HepG2 (cell line): ENCODE measurements at regions not wholly inside any gene's neighbourhood (a gene's known extent, or its start where the extent isn't known, plus 50 kb on each side); places are given as distances from the start of the nearest gene placed in this dataset.

Experiments
- ATAC-seq: fragments of 200-7000 bp; cut with Tn5 transposase; 3 replicates; pipeline ENCODE4 v1.9.1; 2020; ENCODE audit warnings: mild to moderate bottlenecking, moderate library complexity
- BruUV-seq: library from RNA; stranded (reverse); fragments of 400-500 nt; replicated peaks from 2 replicates; lab custom pipeline; 2021; lab: Mats Ljungman, UMichigan
- CTCF ChIA-PET: fragments of 300-600 bp; formaldehyde crosslinking; extraction: SDS; loops from one replicate; lab custom pipeline; 2021; ENCODE audit warnings: low total read pairs, inconsistent platforms, low intra/inter-chr PET ratio; lab: Yijun Ruan, JAX
- POLR2A ChIA-PET: fragments of 350-600 bp; sonication (Branson Sonifier 250); formaldehyde crosslinking; loops from one replicate; lab custom pipeline; 2020; ENCODE audit warnings: antibody characterized with exemption, inconsistent platforms; lab: Yijun Ruan, JAX
- DNase-seq: peaks from one replicate; pipeline ENCODE4 v3.0.0-alpha.2; 2015; ENCODE audit warnings: low spot score
- FAIRE-seq: peaks from 3 replicates; lab custom pipeline; 2011; peaks lifted over from hg19 to GRCh38; lab: Jason Lieb, UNC
- H2AFZ ChIP-seq: one replicate; pipeline ENCODE4 v1.6.1; 2011; ENCODE audit warnings: low read length, inconsistent platforms
- H3K27ac ChIP-seq: fragments of 300-600 bp; 3 replicates; pipeline ENCODE4 v1.8.0; 2011; ENCODE audit warnings: mixed run types, mild to moderate bottlenecking, mixed read lengths, low read length, inconsistent platforms; ENCODE audit not compliant: insufficient read depth; ENCODE audit errors: extremely low read length
- H3K27me3 ChIP-seq, 2 experiments: fragments of 200-600 bp in 1 of 2; 2 replicates in 1 of 2; 3 replicates in 1 of 2; pipeline versions ENCODE4 v1.6.0 to v1.8.0; 2011; ENCODE audit warnings: low read length in 2 of 2, mild to moderate bottlenecking in 2 of 2, moderate library complexity in 2 of 2, inconsistent platforms in 1 of 2; ENCODE audit not compliant: insufficient read depth in 2 of 2, control insufficient read depth in 1 of 2
- H3K36me3 ChIP-seq, 2 experiments: fragments of 200-600 bp in 1 of 2; replicated peaks in 1 of 2; 2 replicates in 1 of 2; 3 replicates in 1 of 2; pipeline versions ENCODE4 v1.5.1 to v1.8.0; 2011; ENCODE audit warnings: low read length in 2 of 2, inconsistent platforms in 1 of 2; ENCODE audit not compliant: insufficient read depth in 2 of 2, control insufficient read depth in 1 of 2
- H3K4me1 ChIP-seq: 2 replicates; pipeline ENCODE4 v1.5.1; 2012; ENCODE audit warnings: low read length, inconsistent platforms; ENCODE audit not compliant: insufficient read depth
- H3K4me2 ChIP-seq: 2 replicates; pipeline ENCODE4 v1.6.0; 2011; ENCODE audit warnings: low read depth, low read length, inconsistent platforms
- H3K4me3 ChIP-seq, 3 experiments: fragments of 200-600 bp in 1 of 3; sonication (generic), shearing (Covaris generic) in 1 of 3; replicated peaks in 1 of 3; 2 replicates each; pipeline ENCODE4 v1.5.1; 2011 to 2016; ENCODE audit warnings: low read length in 3 of 3, inconsistent platforms in 2 of 3, low read depth in 2 of 3, mild to moderate bottlenecking in 2 of 3, control low read depth in 1 of 3, mixed read lengths in 1 of 3; ENCODE audit not compliant: insufficient read depth in 1 of 3
- H3K79me2 ChIP-seq: one replicate; pipeline ENCODE4 v1.6.1; 2011; ENCODE audit warnings: low read length, inconsistent platforms; ENCODE audit not compliant: insufficient read depth
- H3K9ac ChIP-seq: 2 replicates; pipeline ENCODE4 v1.6.0; 2011; ENCODE audit warnings: mild to moderate bottlenecking, low read depth, low read length, inconsistent platforms; ENCODE audit not compliant: insufficient read depth
- H3K9me3 ChIP-seq: 2 replicates; pipeline ENCODE4 v1.5.1; 2012; ENCODE audit warnings: mild to moderate bottlenecking, low read length
- H4K20me1 ChIP-seq: 2 replicates; pipeline ENCODE4 v1.6.0; 2011; ENCODE audit warnings: inconsistent platforms, mild to moderate bottlenecking, low read length, moderate library complexity; ENCODE audit not compliant: insufficient read depth
- ATF7 ChIP-seq, 2 experiments: fragments of 450-650 bp in 1 of 2; sonication (generic) in 1 of 2; formaldehyde crosslinking in 1 of 2; IDR thresholded peaks; 2 replicates each; pipeline versions ENCODE4 v1.4.0 to v1.6.1; 2016 to 2020; ENCODE audit warnings: antibody characterized with exemption in 1 of 2, mild to moderate bottlenecking in 1 of 2, missing genetic modification reagents in 1 of 2
- FOXJ3 ChIP-seq: sonication (generic); formaldehyde crosslinking; IDR thresholded peaks from 2 replicates; pipeline ENCODE4 v1.4.0; 2020; ENCODE audit warnings: missing genetic modification reagents, mild to moderate bottlenecking, borderline replicate concordance
- IRX3 ChIP-seq: sonication (generic); formaldehyde crosslinking; IDR thresholded peaks from 2 replicates; pipeline ENCODE4 v1.8.1; 2023; ENCODE audit warnings: mild to moderate bottlenecking, low read depth, missing genetic modification reagents, borderline replicate concordance
- KLF13 ChIP-seq: sonication (generic); formaldehyde crosslinking; IDR thresholded peaks from 2 replicates; pipeline ENCODE4 v1.4.0; 2020; ENCODE audit warnings: mild to moderate bottlenecking, missing genetic modification reagents
- LCORL ChIP-seq, 2 experiments: fragments of 450-650 bp in 1 of 2; sonication (generic) in 1 of 2; formaldehyde crosslinking in 1 of 2; IDR thresholded peaks; 2 replicates each; pipeline versions ENCODE4 v1.5.0 to v1.6.1; 2017 to 2020; ENCODE audit warnings: antibody characterized with exemption in 1 of 2, missing genetic modification reagents in 1 of 2
- MXI1 ChIP-seq: IDR thresholded peaks from 3 replicates; pipeline ENCODE4 v1.6.1; 2012; ENCODE audit warnings: low read depth, low read length, inconsistent platforms, borderline replicate concordance
- POLR2AphosphoS2 ChIP-seq: IDR thresholded peaks from 2 replicates; pipeline ENCODE4 v1.6.1; 2011; ENCODE audit warnings: low read depth, low read length, improper control_type of control experiment
- ZNF230 ChIP-seq: sonication (generic); formaldehyde crosslinking; IDR thresholded peaks from 2 replicates; pipeline ENCODE4 v1.4.0; 2020; ENCODE audit warnings: mild to moderate bottlenecking, missing genetic modification reagents
- ZNF549 ChIP-seq: sonication (generic); formaldehyde crosslinking; IDR thresholded peaks from 2 replicates; pipeline ENCODE4 v1.5.0; 2020; ENCODE audit warnings: missing genetic modification reagents
- WGBS: methylation state at CpG from one replicate; pipeline ENCODE4 v1.1.6; 2017; ENCODE audit warnings: low lambda C conversion rate; 5-methylcytosine and 5-hydroxymethylcytosine counted together
- in situ Hi-C: cut with HindIII; loops from 2 replicates; pipeline ENCODE4 v1.10.0; 2017; ENCODE audit warnings: low pct_unique_long_range_greater_than_20kb; ENCODE audit not compliant: extremely low pct_ligation_motif_present
- intact Hi-C: fragments of 100-400 bp; cut with micrococcal nuclease; formaldehyde crosslinking; loops from one replicate; pipeline ENCODE4 v1.10.0; 2022; ENCODE audit not compliant: unreplicated experiment
- TF ChIP-seq, protein P1 (sequence below): sonication (generic); formaldehyde crosslinking; IDR thresholded peaks from 2 replicates; pipeline ENCODE4 v1.8.1; 2023; ENCODE audit warnings: mild to moderate bottlenecking, missing genetic modification reagents, borderline replicate concordance

DNA sequence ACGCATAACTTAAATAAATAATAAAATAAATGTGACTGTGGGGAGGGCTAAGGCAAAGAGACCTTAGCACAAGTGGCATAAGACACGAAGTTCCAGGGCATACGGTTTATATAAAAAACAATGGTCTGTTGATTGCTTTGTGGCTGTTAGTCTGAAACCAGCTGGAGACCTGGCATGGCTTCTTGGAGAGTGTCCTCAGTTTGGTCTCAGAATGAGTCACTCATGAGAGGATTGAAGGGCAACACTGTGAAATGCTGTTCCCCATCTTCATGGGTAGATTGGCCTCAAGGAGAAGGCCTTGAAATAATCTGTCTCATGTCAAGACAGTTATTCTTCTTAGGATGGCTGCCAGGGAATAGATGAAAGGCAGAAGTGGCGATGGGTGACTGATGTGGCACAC lies 62.2 kb downstream of the SOX2 start:
- Histone ChIP-seq H3K4me3 (no peak overlapping the region), H2AFZ (no peak overlapping the region), H4K20me1 (no peaks in the 10 kb centered on the region), H3K9me3 (no peaks in the 10 kb centered on the region), H3K4me2 (no peak overlapping the region), H3K79me2 (no peaks in the 10 kb centered on the region), H3K27me3 (no peaks in the 10 kb centered on the region), H3K27ac (no peak overlapping the region), H3K4me1 (no peaks in the 10 kb centered on the region), H3K9ac (no peak overlapping the region), H3K36me3 (no peaks in the 10 kb centered on the region)
- in situ Hi-C loops (no loop called here), intact Hi-C loops (no loop called here)
- FAIRE-seq, result no peak
- WGBS, result 10% methylated on average over 4 of the region's 4 CpGs
- no peak for DNase-seq
- no peak for ATAC-seq
- POLR2A ChIA-PET, result no interaction called here
- CTCF ChIA-PET, result no interaction called here
- no TSS peak for BruUV-seq
- no peak for TF ChIP-seq ZNF549 (CRISPR knock-in tag)
- TF ChIP-seq LCORL (IDR thresholded peaks at IDR 0.05), result no peak
- no peak for TF ChIP-seq LCORL (CRISPR knock-in tag; IDR thresholded peaks at IDR 0.05)
- TF ChIP-seq MXI1, result no peak
- no peak for TF ChIP-seq FOXJ3
- TF ChIP-seq IRX3 (CRISPR knock-in tag), result no peak
- no peak for TF ChIP-seq ZNF230 (CRISPR knock-in tag)
- no peak for TF ChIP-seq KLF13 (CRISPR knock-in tag)
- no peak for TF ChIP-seq POLR2AphosphoS2
- TF ChIP-seq, protein P1, sequence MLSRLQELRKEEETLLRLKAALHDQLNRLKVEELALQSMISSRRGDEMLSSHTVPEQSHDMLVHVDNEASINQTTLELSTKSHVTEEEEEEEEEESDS, result no peak
- no peak for TF ChIP-seq ATF7 (IDR thresholded peaks at IDR 0.05)
- no peak for TF ChIP-seq ATF7 (CRISPR knock-in tag; IDR thresholded peaks at IDR 0.05)
